Calu3 (cell line): ENCODE measurements at regions not wholly inside any gene's neighbourhood (a gene's known extent, or its start where the extent isn't known, plus 50 kb on each side); places are given as distances from the start of the nearest gene placed in this dataset.

Source experiments
- BruUV-seq: library from RNA; stranded (reverse); fragments of 400-500 nt; replicated peaks from 2 replicates; lab custom pipeline; 2021; lab: Mats Ljungman, UMichigan
- CTCF ChIA-PET: fragments of 300-600 bp; sonication (Branson Sonifier 250); formaldehyde crosslinking; loops from one replicate; lab custom pipeline; 2022; ENCODE audit warnings: antibody characterized with exemption; lab: Charles Lee
- DNase-seq: peaks from one replicate; pipeline ENCODE4 v3.0.0; 2022
- H3K27ac Mint-ChIP-seq: one replicate; pipeline ENCODE4 v1.8.0; 2022; ENCODE audit warnings: mixed read lengths; ENCODE audit not compliant: unreplicated experiment
- H3K27me3 Mint-ChIP-seq: one replicate; pipeline ENCODE4 v1.8.0; 2022; ENCODE audit warnings: mixed read lengths; ENCODE audit not compliant: unreplicated experiment
- H3K36me3 Mint-ChIP-seq: one replicate; pipeline ENCODE4 v1.8.0; 2022; ENCODE audit warnings: mild to moderate bottlenecking, moderate library complexity, mixed read lengths; ENCODE audit not compliant: insufficient read depth, unreplicated experiment
- H3K4me1 Mint-ChIP-seq: one replicate; pipeline ENCODE4 v1.8.0; 2022; ENCODE audit warnings: mild to moderate bottlenecking, low read depth, mixed read lengths; ENCODE audit not compliant: unreplicated experiment
- H3K4me3 Mint-ChIP-seq: one replicate; pipeline ENCODE4 v1.8.0; 2022; ENCODE audit warnings: mild to moderate bottlenecking, low read depth, moderate library complexity, mixed read lengths; ENCODE audit not compliant: unreplicated experiment
- H3K9me3 Mint-ChIP-seq: one replicate; pipeline ENCODE4 v1.8.0; 2022; ENCODE audit warnings: low read depth, mixed read lengths; ENCODE audit not compliant: unreplicated experiment
- CTCF ChIP-seq: fragments of 200-600 bp; IDR thresholded peaks from one replicate; pipeline ENCODE4 v1.8.0; 2022; ENCODE audit warnings: antibody characterized with exemption; ENCODE audit not compliant: unreplicated experiment
- intact Hi-C: fragments of 100-400 bp; cut with micrococcal nuclease; formaldehyde crosslinking; loops from one replicate; pipeline ENCODE4 v1.10.0; 2022; ENCODE audit not compliant: unreplicated experiment

DNA sequence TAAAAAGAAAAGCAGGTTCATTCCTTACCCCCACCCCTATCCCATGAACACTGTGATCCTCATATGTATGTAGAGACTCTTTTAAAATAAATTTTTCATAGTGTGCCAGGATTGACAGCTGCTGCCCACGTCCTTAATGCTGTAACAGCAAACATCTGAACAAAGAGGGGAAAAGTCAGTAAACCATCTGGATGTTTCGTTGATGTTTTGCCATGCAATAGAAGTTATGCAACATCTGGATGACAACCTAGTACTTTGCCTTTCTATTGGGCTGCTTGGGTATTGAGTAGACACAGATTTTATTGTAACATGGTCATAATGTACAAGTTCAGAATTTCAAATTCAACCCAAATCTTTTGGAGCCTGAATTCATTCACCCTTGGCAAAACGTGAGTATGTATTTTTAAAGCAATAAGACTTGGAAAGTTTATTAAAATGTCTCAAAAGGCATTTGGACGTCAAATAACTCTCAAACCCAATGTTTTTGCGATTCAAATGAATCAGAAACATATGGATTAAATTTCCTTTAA is 500.3 kb downstream of the DHX35 start:
- intact Hi-C loops, result no loop called here
- no TSS peak for BruUV-seq
- DNase-seq, result no peak
- no peaks in the 10 kb centered on the region for H3K4me1 Mint-ChIP-seq
- no peak for TF ChIP-seq CTCF
- no peaks in the 10 kb centered on the region for H3K27me3 Mint-ChIP-seq
- no peaks in the 10 kb centered on the region for H3K36me3 Mint-ChIP-seq
- CTCF ChIA-PET, result interaction anchor here (0.6 kb wide), 1 partner anchor 414 kb away, joined by 11 read pairs; no protein-coding TSS in a partner anchor
- H3K27ac Mint-ChIP-seq, result no peak overlapping the region
- H3K4me3 Mint-ChIP-seq, result no peak overlapping the region
- peaks cover 17% of the 10 kb centered on the region for H3K9me3 Mint-ChIP-seq

GRCh38 chr20:39458452-39458851 is 496.3 kb downstream of the DHX35 start:
- Mint-ChIP-seq H3K4me1 (no peaks in the 10 kb centered on the region), H3K27ac (no peak overlapping the region), H3K4me3 (no peak overlapping the region), H3K36me3 (no peaks in the 10 kb centered on the region), H3K9me3 (peaks cover 20% of the 10 kb centered on the region), H3K27me3 (no peaks in the 10 kb centered on the region)
- no TSS peak for BruUV-seq
- CTCF ChIA-PET, result no interaction called here
- DNase-seq, result no peak
- TF ChIP-seq CTCF, result no peak
- intact Hi-C loops, result no loop called here

GRCh38 chr20:39453890-39454289 is 491.7 kb downstream of the DHX35 start:
- intact Hi-C loops, result no loop called here
- no peak for DNase-seq
- Mint-ChIP-seq H3K9me3 (peaks cover 20% of the 10 kb centered on the region), H3K4me1 (no peaks in the 10 kb centered on the region), H3K27ac (no peak overlapping the region), H3K36me3 (no peaks in the 10 kb centered on the region), H3K27me3 (no peaks in the 10 kb centered on the region), H3K4me3 (no peak overlapping the region)
- BruUV-seq, result no TSS peak
- TF ChIP-seq CTCF, result no peak
- CTCF ChIA-PET, result no interaction called here

- DNase-seq, result no peak
- H3K36me3 Mint-ChIP-seq, result no peaks in the 10 kb centered on the region
- no peak overlapping the region for H3K27ac Mint-ChIP-seq
- intact Hi-C loops, result no loop called here
- H3K27me3 Mint-ChIP-seq, result no peaks in the 10 kb centered on the region
- CTCF ChIA-PET, result interaction anchor here (1.0 kb wide), 1 partner anchor 9 kb away, joined by 3 read pairs; no protein-coding TSS in a partner anchor
- TF ChIP-seq CTCF, result no peak
- H3K4me1 Mint-ChIP-seq, result no peaks in the 10 kb centered on the region
- H3K9me3 Mint-ChIP-seq, result peaks cover 14% of the 10 kb centered on the region
- no TSS peak for BruUV-seq
- no peak overlapping the region for H3K4me3 Mint-ChIP-seq
These were observed 490.6 kb downstream of the DHX35 start for GRCh38 chr20:39452583-39453340.
